H7 (cell line): ENCODE measurements at regions not wholly inside any gene's neighbourhood (a gene's known extent, or its start where the extent isn't known, plus 50 kb on each side); places are given as distances from the start of the nearest gene placed in this dataset.

Experiments used
- DNase-seq: peaks from one replicate; pipeline ENCODE4 v3.0.0; 2012
- H3K27me3 ChIP-seq: 2 replicates; pipeline ENCODE4 v1.6.0; 2011; ENCODE audit warnings: mild to moderate bottlenecking, low read length; ENCODE audit not compliant: control insufficient read depth, insufficient read depth
- H3K36me3 ChIP-seq: replicated peaks from 2 replicates; pipeline ENCODE4 v1.5.1; 2011; ENCODE audit warnings: low read length; ENCODE audit not compliant: control insufficient read depth, insufficient read depth
- H3K4me3 ChIP-seq: 2 replicates; pipeline ENCODE4 v1.5.1; 2011; ENCODE audit warnings: low read depth, mild to moderate bottlenecking, control low read depth, low read length, moderate library complexity; ENCODE audit not compliant: insufficient read depth

- DNase-seq, result no peak
- no peak overlapping the region for H3K4me3 ChIP-seq
- H3K27me3 ChIP-seq, result no peaks in the 10 kb centered on the region
- no peaks in the 10 kb centered on the region for H3K36me3 ChIP-seq
Observed at GRCh38 chr2:215609089-215610032, 173.5 kb upstream of the FN1 start.

GRCh38 chr2:215607766-215608165 is 171.9 kb upstream of the FN1 start:
- H3K36me3 ChIP-seq, result no peaks in the 10 kb centered on the region
- H3K4me3 ChIP-seq, result no peak overlapping the region
- no peak for DNase-seq
- H3K27me3 ChIP-seq, result no peaks in the 10 kb centered on the region

GRCh38 chr2:215606219-215606618 is 170.4 kb upstream of the FN1 start:
- H3K36me3 ChIP-seq, result no peaks in the 10 kb centered on the region
- H3K27me3 ChIP-seq, result no peaks in the 10 kb centered on the region
- no peak for DNase-seq
- H3K4me3 ChIP-seq, result no peak overlapping the region

GRCh38 chr2:215605214-215605613 is 169.3 kb upstream of the FN1 start:
- no peaks in the 10 kb centered on the region for H3K36me3 ChIP-seq
- no peaks in the 10 kb centered on the region for H3K27me3 ChIP-seq
- no peak overlapping the region for H3K4me3 ChIP-seq
- no peak for DNase-seq

GRCh38 chr2:215604606-215605005 is 168.7 kb upstream of the FN1 start:
- Histone ChIP-seq H3K36me3 (no peaks in the 10 kb centered on the region), H3K27me3 (no peaks in the 10 kb centered on the region), H3K4me3 (no peak overlapping the region)
- DNase-seq, result no peak

GRCh38 chr2:215603440-215603839 is 167.6 kb upstream of the FN1 start:
- H3K27me3 ChIP-seq, result no peaks in the 10 kb centered on the region
- no peak for DNase-seq
- H3K36me3 ChIP-seq, result no peaks in the 10 kb centered on the region
- no peak overlapping the region for H3K4me3 ChIP-seq

GRCh38 chr2:215602997-215603396 is 167.1 kb upstream of the FN1 start:
- DNase-seq, result no peak
- no peaks in the 10 kb centered on the region for H3K36me3 ChIP-seq
- H3K27me3 ChIP-seq, result no peaks in the 10 kb centered on the region
- H3K4me3 ChIP-seq, result no peak overlapping the region

- DNase-seq, result no peak
Observed at GRCh38 chr2:215601990-215602721, 166.3 kb upstream of the FN1 start.

GRCh38 chr2:215601526-215601925 is 165.7 kb upstream of the FN1 start:
- no peaks in the 10 kb centered on the region for H3K27me3 ChIP-seq
- no peak overlapping the region for H3K4me3 ChIP-seq
- H3K36me3 ChIP-seq, result no peaks in the 10 kb centered on the region
- no peak for DNase-seq

More at GRCh38 chr2:215601990-215602721, 166.3 kb upstream of the FN1 start:
- Histone ChIP-seq H3K36me3 (no peaks in the 10 kb centered on the region), H3K4me3 (no peak overlapping the region), H3K27me3 (no peaks in the 10 kb centered on the region)

- H3K36me3 ChIP-seq, result no peaks in the 10 kb centered on the region
- H3K4me3 ChIP-seq, result no peak overlapping the region
- DNase-seq, result no peak
- H3K27me3 ChIP-seq, result no peaks in the 10 kb centered on the region
Observed at GRCh38 chr2:215598376-215598975, 162.6 kb upstream of the FN1 start.

- H3K27me3 ChIP-seq, result no peaks in the 10 kb centered on the region
- no peak for DNase-seq
- no peak overlapping the region for H3K4me3 ChIP-seq
- no peaks in the 10 kb centered on the region for H3K36me3 ChIP-seq
Observed at GRCh38 chr2:215597577-215597976, 161.7 kb upstream of the FN1 start.

GRCh38 chr2:215594766-215595165 is 158.9 kb upstream of the FN1 start:
- Histone ChIP-seq H3K36me3 (no peaks in the 10 kb centered on the region), H3K4me3 (no peak overlapping the region), H3K27me3 (no peaks in the 10 kb centered on the region)
- DNase-seq, result no peak

GRCh38 chr2:215590010-215590745 is 154.3 kb upstream of the FN1 start:
- no peaks in the 10 kb centered on the region for H3K36me3 ChIP-seq
- DNase-seq, result no peak
- H3K4me3 ChIP-seq, result no peak overlapping the region
- no peaks in the 10 kb centered on the region for H3K27me3 ChIP-seq

- no peak for DNase-seq
- Histone ChIP-seq H3K27me3 (no peaks in the 10 kb centered on the region), H3K4me3 (no peak overlapping the region), H3K36me3 (no peaks in the 10 kb centered on the region)
Observed at GRCh38 chr2:215583881-215584280, 148.0 kb upstream of the FN1 start.
